IMR-90 (cell line): ENCODE measurements at regions not wholly inside any gene's neighbourhood (a gene's known extent, or its start where the extent isn't known, plus 50 kb on each side); places are given as distances from the start of the nearest gene placed in this dataset.

ENCODE experiments used
- ATAC-seq: fragments of 200-7000 bp; cut with Tn5 transposase; 2 replicates; pipeline ENCODE4 v1.9.1; 2020; ENCODE audit warnings: low read depth, mild to moderate bottlenecking, moderate library complexity
- BruUV-seq: library from RNA; stranded (reverse); fragments of 400-500 nt; replicated peaks from 2 replicates; lab custom pipeline; 2021; lab: Mats Ljungman, UMichigan
- CTCF ChIA-PET: fragments of 300-600 bp; formaldehyde crosslinking; extraction: SDS; loops from one replicate; lab custom pipeline; 2021; ENCODE audit warnings: antibody characterized with exemption; lab: Yijun Ruan, JAX
- POLR2A ChIA-PET: fragments of 300-600 bp; sonication (Branson Sonifier 250); formaldehyde crosslinking; loops from one replicate; lab custom pipeline; 2022; ENCODE audit warnings: antibody characterized with exemption; ENCODE audit not compliant: unreplicated experiment; lab: Charles Lee
- DNase-seq: peaks from one replicate; pipeline ENCODE4 v3.0.0; 2013
- H2AFZ ChIP-seq: replicated peaks from 2 replicates; pipeline ENCODE3; 2013; ENCODE audit warnings: low read length, mild to moderate bottlenecking; ENCODE audit not compliant: poor library complexity
- H2AK5ac ChIP-seq: 2 replicates; pipeline ENCODE4 v1.6.1; 2013; ENCODE audit warnings: low read depth, low read length, inconsistent platforms
- H2AK9ac ChIP-seq: replicated peaks from 2 replicates; pipeline ENCODE3; 2013; ENCODE audit warnings: mild to moderate bottlenecking, low read depth, low read length, moderate library complexity; ENCODE audit not compliant: poor library complexity
- H2BK120ac ChIP-seq: 2 replicates; pipeline ENCODE4 v1.6.1; 2013; ENCODE audit warnings: low read depth, low read length, inconsistent platforms
- H2BK15ac ChIP-seq: 3 replicates; pipeline ENCODE4 v1.6.1; 2013; ENCODE audit warnings: low read depth, low read length, inconsistent platforms
- H2BK20ac ChIP-seq: 2 replicates; pipeline ENCODE4 v1.6.1; 2013; ENCODE audit warnings: low read depth, mild to moderate bottlenecking, inconsistent platforms, low read length, moderate library complexity
- H2BK5ac ChIP-seq: 2 replicates; pipeline ENCODE4 v1.6.1; 2013; ENCODE audit warnings: mild to moderate bottlenecking, low read depth, low read length, inconsistent platforms; ENCODE audit not compliant: poor library complexity, severe bottlenecking
- H3K14ac ChIP-seq: replicated peaks from 2 replicates; pipeline ENCODE4 v1.6.1; 2013; ENCODE audit warnings: low read depth, low read length, inconsistent platforms
- H3K18ac ChIP-seq: 2 replicates; pipeline ENCODE4 v1.6.1; 2013; ENCODE audit warnings: low read depth, low read length, control low read depth
- H3K23ac ChIP-seq: 2 replicates; pipeline ENCODE4 v1.6.1; 2013; ENCODE audit warnings: low read depth, low read length, inconsistent platforms
- H3K27ac ChIP-seq: 2 replicates; pipeline ENCODE4 v1.5.1; 2013; ENCODE audit warnings: mild to moderate bottlenecking, control low read depth, low read length; ENCODE audit not compliant: insufficient read depth
- H3K27me3 ChIP-seq: 2 replicates; pipeline ENCODE4 v1.6.1; 2013; ENCODE audit warnings: low read length; ENCODE audit not compliant: control insufficient read depth, insufficient read depth
- H3K36me3 ChIP-seq: 2 replicates; pipeline ENCODE4 v1.6.1; 2013; ENCODE audit warnings: low read length, mixed read lengths; ENCODE audit not compliant: control insufficient read depth, insufficient read depth
- H3K4ac ChIP-seq: 2 replicates; pipeline ENCODE4 v1.6.1; 2013; ENCODE audit warnings: low read depth, low read length, inconsistent platforms
- H3K4me1 ChIP-seq: 2 replicates; pipeline ENCODE4 v1.6.1; 2013; ENCODE audit warnings: low read length, mixed read lengths; ENCODE audit not compliant: control insufficient read depth, insufficient read depth
- H3K4me2 ChIP-seq: 2 replicates; pipeline ENCODE4 v1.6.1; 2013; ENCODE audit warnings: low read depth, mild to moderate bottlenecking, control low read depth, low read length, moderate library complexity
- H3K4me3 ChIP-seq: 2 replicates; pipeline ENCODE4 v1.5.1; 2013; ENCODE audit warnings: low read depth, mild to moderate bottlenecking, control low read depth, low read length, moderate library complexity; ENCODE audit not compliant: insufficient read depth
- H3K56ac ChIP-seq: 2 replicates; pipeline ENCODE4 v1.6.1; 2013; ENCODE audit warnings: low read length, inconsistent platforms; ENCODE audit not compliant: insufficient read depth; ENCODE audit errors: extremely low read depth
- H3K79me1 ChIP-seq, 2 experiments: 2 replicates each; pipeline ENCODE4 v1.6.1; 2013; ENCODE audit warnings: low read length in 2 of 2, inconsistent platforms in 1 of 2, low read depth in 1 of 2
- H3K9ac ChIP-seq: 2 replicates; pipeline ENCODE4 v1.6.1; 2013; ENCODE audit warnings: low read depth, low read length, control low read depth
- H3K9me1 ChIP-seq: 2 replicates; pipeline ENCODE4 v1.6.1; 2013; ENCODE audit warnings: low read length, inconsistent platforms; ENCODE audit not compliant: insufficient read depth
- H3K9me3 ChIP-seq: 2 replicates; pipeline ENCODE4 v1.6.1; 2013; ENCODE audit warnings: low read length; ENCODE audit not compliant: control insufficient read depth, insufficient read depth
- H4K20me1 ChIP-seq: 2 replicates; pipeline ENCODE4 v1.6.1; 2013; ENCODE audit warnings: low read length, inconsistent platforms; ENCODE audit not compliant: insufficient read depth
- H4K5ac ChIP-seq: 2 replicates; pipeline ENCODE4 v1.6.1; 2013; ENCODE audit warnings: mild to moderate bottlenecking, low read depth, low read length, control low read depth
- H4K8ac ChIP-seq, 2 experiments: 2 replicates each; pipeline ENCODE4 v1.6.1; 2013; ENCODE audit warnings: low read depth in 2 of 2, low read length in 2 of 2, control low read depth in 1 of 2, inconsistent platforms in 1 of 2
- H4K91ac ChIP-seq: 2 replicates; pipeline ENCODE4 v1.6.1; 2013; ENCODE audit warnings: low read depth, low read length, inconsistent platforms; ENCODE audit not compliant: insufficient read depth
- BHLHE40 ChIP-seq: fragments of 150-350 bp; IDR thresholded peaks from 2 replicates; pipeline ENCODE4 v1.6.1; 2016; ENCODE audit warnings: mild to moderate bottlenecking, low read depth, low read length
- WGBS, 2 experiments: methylation state at CpG; one replicate each; pipeline versions ENCODE4 v1.1.5 to v1.1.7; 2013; ENCODE audit warnings: missing lambda C conversion rate in 2 of 2; ENCODE audit not compliant: insufficient read length in 1 of 2; ENCODE audit errors: extremely low coverage in 2 of 2; 5-methylcytosine and 5-hydroxymethylcytosine counted together
- dilution Hi-C: fragments of 300-500 bp; cut with HindIII; formaldehyde crosslinking; loops from one replicate; pipeline ENCODE4 v1.14.3; 2018; ENCODE audit warnings: low sequenced_read_pairs; ENCODE audit not compliant: unreplicated experiment
- in situ Hi-C: fragments of 300-500 bp; cut with MboI; formaldehyde crosslinking; loops from 3 replicates; pipeline ENCODE4 v1.14.3; 2019; ENCODE audit warnings: low sequenced_read_pairs, inconsistent platforms, mixed read lengths
- intact Hi-C: fragments of 100-400 bp; cut with micrococcal nuclease; formaldehyde crosslinking; loops from 2 replicates; pipeline ENCODE4 v1.10.0; 2022

DNA sequence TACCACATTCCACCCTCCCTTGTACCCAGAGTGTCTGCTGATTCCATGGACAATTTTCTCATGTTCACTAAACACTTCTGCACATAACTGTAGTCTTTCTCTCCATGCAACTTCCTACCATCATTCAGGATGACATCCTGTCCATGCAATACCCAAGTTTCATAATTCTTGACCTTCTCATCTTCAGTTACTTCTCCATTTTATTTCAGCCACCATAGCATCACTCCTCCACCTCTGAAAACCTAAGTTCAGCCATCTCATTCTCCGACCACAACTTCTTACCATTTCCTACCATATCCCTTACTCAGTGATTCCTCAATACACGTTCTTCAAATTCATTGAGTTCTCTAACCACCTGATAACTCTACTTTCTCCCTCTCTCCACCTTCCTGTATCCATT, 216.5 kb upstream of the TENT5A start:
- Histone ChIP-seq H3K79me1 (no peaks in the 10 kb centered on the region), H3K4me1 (no peaks in the 10 kb centered on the region), H3K23ac (no peak overlapping the region), H3K9me3 (no peaks in the 10 kb centered on the region), H3K18ac (no peak overlapping the region), H4K8ac (no peak overlapping the region), H3K9ac (no peak overlapping the region), H4K91ac (no peak overlapping the region), H2BK120ac (no peak overlapping the region), H3K4me3 (no peak overlapping the region), H2AK9ac (no peak overlapping the region), H2BK5ac (no peak overlapping the region), H3K27me3 (no peaks in the 10 kb centered on the region), H3K4me2 (no peak overlapping the region), H4K5ac (no peak overlapping the region), H4K20me1 (no peaks in the 10 kb centered on the region), H3K4ac (no peak overlapping the region), H3K14ac (no peak overlapping the region), H2BK15ac (no peak overlapping the region), H3K36me3 (no peaks in the 10 kb centered on the region), H2AK5ac (no peak overlapping the region), H3K9me1 (no peaks in the 10 kb centered on the region), H2AFZ (no peak overlapping the region), H2BK20ac (no peak overlapping the region), H3K56ac (no peak overlapping the region), H3K27ac (no peak overlapping the region)
- DNase-seq, result no peak
- BruUV-seq, result no TSS peak
- no peak for TF ChIP-seq BHLHE40
- no peak for ATAC-seq
- CTCF ChIA-PET, result no interaction called here
- WGBS, 2 experiments, result 78 to 100% methylated on average over 2 of the region's 2 CpGs
- POLR2A ChIA-PET, result no interaction called here
- in situ Hi-C loops, result no loop called here
- dilution Hi-C loops, result no loop called here
- intact Hi-C loops, result no loop called here
